WTC11 (cell line): ENCODE measurements at regions not wholly inside any gene's neighbourhood (a gene's known extent, or its start where the extent isn't known, plus 50 kb on each side); places are given as distances from the start of the nearest gene placed in this dataset.
A peak's percentile ranks its signal among the peaks of the same experiment; 100 is the strongest.

Experiments
- ATAC-seq: fragments of 200-7000 bp; cut with Tn5 transposase; 2 replicates; pipeline ENCODE4 v1.10.0; 2021; ENCODE audit warnings: mild to moderate bottlenecking, moderate library complexity
- CTCF ChIA-PET: fragments of 300-600 bp; sonication (Branson Sonifier 250); formaldehyde crosslinking; loops from one replicate; lab custom pipeline; 2021; ENCODE audit warnings: antibody characterized with exemption; lab: Charles Lee
- POLR2A ChIA-PET: fragments of 350-600 bp; sonication (Branson Sonifier 250); formaldehyde crosslinking; loops from one replicate; lab custom pipeline; 2021; ENCODE audit warnings: antibody characterized with exemption; lab: Charles Lee
- DNase-seq: peaks from one replicate; pipeline ENCODE4 v3.0.0; 2021; ENCODE audit warnings: low spot score
- H3K27ac Mint-ChIP-seq: 2 replicates; pipeline ENCODE4 v1.8.0; 2021; ENCODE audit warnings: mixed read lengths
- H3K27me3 Mint-ChIP-seq: 2 replicates; pipeline ENCODE4 v1.8.0; 2021; ENCODE audit warnings: low read depth, mild to moderate bottlenecking, moderate library complexity, mixed read lengths
- H3K36me3 Mint-ChIP-seq: 2 replicates; pipeline ENCODE4 v1.8.0; 2021; ENCODE audit warnings: mixed read lengths
- H3K4me1 Mint-ChIP-seq: 2 replicates; pipeline ENCODE4 v1.8.0; 2022; ENCODE audit warnings: mixed read lengths
- H3K4me3 Mint-ChIP-seq: 2 replicates; pipeline ENCODE4 v1.8.0; 2021; ENCODE audit warnings: mild to moderate bottlenecking, moderate library complexity, mixed read lengths
- H3K9me3 Mint-ChIP-seq: 2 replicates; pipeline ENCODE4 v1.8.0; 2021; ENCODE audit warnings: mixed read lengths
- ATF6 ChIP-seq: sonication (generic); formaldehyde crosslinking; IDR thresholded peaks from 2 replicates; pipeline ENCODE4 v1.8.1; 2023; ENCODE audit warnings: mild to moderate bottlenecking, missing genetic modification reagents
- CTCF ChIP-seq: fragments of 200-600 bp; IDR thresholded peaks from 2 replicates; pipeline ENCODE4 v1.8.0; 2022; ENCODE audit warnings: antibody characterized with exemption
- IRF1 ChIP-seq: sonication (generic); formaldehyde crosslinking; IDR thresholded peaks from 2 replicates; pipeline ENCODE4 v1.8.0; 2023; ENCODE audit warnings: missing genetic modification reagents
- IRF2 ChIP-seq: sonication (generic); formaldehyde crosslinking; IDR thresholded peaks from 2 replicates; pipeline ENCODE4 v1.8.0; 2022; ENCODE audit warnings: low read depth, missing genetic modification reagents, borderline replicate concordance
- JAZF1 ChIP-seq: fragments of 250-450 bp; sonication (Bioruptor Pico); IDR thresholded peaks from 2 replicates; pipeline ENCODE4 v1.9.0; 2021; ENCODE audit warnings: moderate library complexity, mild to moderate bottlenecking, inconsistent platforms
- JUN ChIP-seq: sonication (generic); formaldehyde crosslinking; IDR thresholded peaks from 2 replicates; pipeline ENCODE4 v1.8.0; 2023; ENCODE audit warnings: mild to moderate bottlenecking, missing genetic modification reagents
- MXD4 ChIP-seq: fragments of 250-450 bp; sonication (Bioruptor Pico); IDR thresholded peaks from 2 replicates; pipeline ENCODE4 v1.8.0; 2021; ENCODE audit warnings: mild to moderate bottlenecking, moderate library complexity, borderline replicate concordance
- NFATC4 ChIP-seq: fragments of 250-450 bp; sonication (Bioruptor Pico); IDR thresholded peaks from 2 replicates; pipeline ENCODE4 v1.9.0; 2021; ENCODE audit warnings: mild to moderate bottlenecking
- NR2C2 ChIP-seq: sonication (generic); formaldehyde crosslinking; IDR thresholded peaks from 2 replicates; pipeline ENCODE4 v1.8.0; 2022; ENCODE audit warnings: mild to moderate bottlenecking, missing genetic modification reagents
- PRRX2 ChIP-seq: fragments of 250-450 bp; sonication (Bioruptor Pico); IDR thresholded peaks from 2 replicates; pipeline ENCODE4 v1.8.0; 2021; ENCODE audit warnings: mild to moderate bottlenecking
- RELA ChIP-seq: sonication (generic); formaldehyde crosslinking; IDR thresholded peaks from 2 replicates; pipeline ENCODE4 v1.8.1; 2022; ENCODE audit warnings: missing genetic modification reagents, mild to moderate bottlenecking, borderline replicate concordance
- SMAD4 ChIP-seq: sonication (generic); formaldehyde crosslinking; IDR thresholded peaks from 2 replicates; pipeline ENCODE4 v1.8.0; 2022; ENCODE audit warnings: mild to moderate bottlenecking, missing genetic modification reagents
- SOX15 ChIP-seq: fragments of 250-450 bp; sonication (Bioruptor Pico); IDR thresholded peaks from 2 replicates; pipeline ENCODE4 v1.9.0; 2021; ENCODE audit warnings: mild to moderate bottlenecking
- TEAD4 ChIP-seq: sonication (generic); formaldehyde crosslinking; IDR thresholded peaks from 2 replicates; pipeline ENCODE4 v1.8.0; 2022; ENCODE audit warnings: mild to moderate bottlenecking, missing genetic modification reagents
- USF1 ChIP-seq: sonication (generic); formaldehyde crosslinking; IDR thresholded peaks from 2 replicates; pipeline ENCODE4 v1.8.0; 2022; ENCODE audit warnings: mild to moderate bottlenecking, missing genetic modification reagents
- ZBTB43 ChIP-seq: sonication (generic); formaldehyde crosslinking; IDR thresholded peaks from 2 replicates; pipeline ENCODE4 v1.8.1; 2023; ENCODE audit warnings: mild to moderate bottlenecking, missing genetic modification reagents
- ZNF121 ChIP-seq: sonication (generic); formaldehyde crosslinking; IDR thresholded peaks from 2 replicates; pipeline ENCODE4 v1.8.0; 2023; ENCODE audit warnings: missing genetic modification reagents
- ZNF219 ChIP-seq: sonication (generic); formaldehyde crosslinking; IDR thresholded peaks from 2 replicates; pipeline ENCODE4 v1.8.0; 2023; ENCODE audit warnings: missing genetic modification reagents, mild to moderate bottlenecking, borderline replicate concordance
- ZNF416 ChIP-seq: fragments of 250-450 bp; sonication (Bioruptor Pico); IDR thresholded peaks from 2 replicates; pipeline ENCODE4 v1.9.0; 2021; ENCODE audit warnings: mild to moderate bottlenecking, inconsistent platforms
- ZNF512 ChIP-seq: sonication (generic); formaldehyde crosslinking; IDR thresholded peaks from 2 replicates; pipeline ENCODE4 v1.8.1; 2022; ENCODE audit warnings: missing genetic modification reagents, borderline replicate concordance
- ZNF671 ChIP-seq: fragments of 250-450 bp; sonication (Bioruptor Pico); IDR thresholded peaks from 2 replicates; pipeline ENCODE4 v1.8.0; 2021; ENCODE audit warnings: mild to moderate bottlenecking

- ATAC-seq = peak; percentile 70
- Mint-ChIP-seq H3K36me3 (no peaks in the 10 kb centered on the region), H3K27me3 (no peaks in the 10 kb centered on the region), H3K4me1 (peaks cover 16% of the 10 kb centered on the region), H3K4me3 (no peak overlapping the region), H3K27ac (no peak overlapping the region), H3K9me3 (no peaks in the 10 kb centered on the region)
- ChIA-PET POLR2A (no interaction called here), CTCF (interaction anchor here (1.0 kb wide), 1 partner anchor 48 kb away, joined by 3 read pairs; no protein-coding TSS in a partner anchor)
- TF ChIP-seq PRRX2 (CRISPR knock-in tag) (no peak), IRF2 (CRISPR knock-in tag) (no peak), SMAD4 (CRISPR knock-in tag) (no peak), JUN (no peak), ZBTB43 (CRISPR knock-in tag) (no peak), ZNF671 (no peak), JAZF1 (CRISPR knock-in tag) (no peak), USF1 (no peak), RELA (CRISPR knock-in tag) (no peak)
- DNase-seq = peak; percentile 17
These were observed 122.3 kb upstream of the DDX18 start for GRCh38 chr2:117692001-117692763.

GRCh38 chr2:117693154-117693553 is 121.3 kb upstream of the DDX18 start:
- no peak for TF ChIP-seq IRF1 (CRISPR knock-in tag)
- TF ChIP-seq ZNF416 (CRISPR knock-in tag) = no peak
- TF ChIP-seq ZNF121 (CRISPR knock-in tag) = no peak
- TF ChIP-seq ZNF671 = no peak
- no peak for TF ChIP-seq ZNF219 (CRISPR knock-in tag)
- TF ChIP-seq NR2C2 = no peak
- no peak for TF ChIP-seq ZBTB43 (CRISPR knock-in tag)
- TF ChIP-seq ZNF512 (CRISPR knock-in tag) = no peak
- ChIA-PET POLR2A (no interaction called here), CTCF (no interaction called here)
- peaks cover 16% of the 10 kb centered on the region for H3K4me1 Mint-ChIP-seq
- DNase-seq (no peak), ATAC-seq (no peak)
- no peaks in the 10 kb centered on the region for H3K36me3 Mint-ChIP-seq
- H3K9me3 Mint-ChIP-seq = no peaks in the 10 kb centered on the region
- H3K27ac Mint-ChIP-seq = no peak overlapping the region
- no peak overlapping the region for H3K4me3 Mint-ChIP-seq
- no peaks in the 10 kb centered on the region for H3K27me3 Mint-ChIP-seq

GRCh38 chr2:117693651-117694050 is 120.8 kb upstream of the DDX18 start:
- Mint-ChIP-seq H3K4me3 (no peak overlapping the region), H3K36me3 (no peaks in the 10 kb centered on the region), H3K27ac (no peak overlapping the region), H3K4me1 (peaks cover 18% of the 10 kb centered on the region), H3K27me3 (no peaks in the 10 kb centered on the region), H3K9me3 (no peaks in the 10 kb centered on the region)
- ChIA-PET POLR2A (no interaction called here), CTCF (no interaction called here)
- DNase-seq = no peak
- ATAC-seq = no peak
- TF ChIP-seq MXD4 (CRISPR knock-in tag) (no peak), ZNF512 (CRISPR knock-in tag) (no peak), ZNF671 (no peak), SOX15 (no peak), CTCF (no peak), ZNF416 (CRISPR knock-in tag) (no peak), SMAD4 (CRISPR knock-in tag) (no peak), TEAD4 (no peak), ATF6 (CRISPR knock-in tag) (no peak), NFATC4 (CRISPR knock-in tag) (no peak)
